ENCODE measurements at regions not wholly inside any gene's neighbourhood (a gene's known extent, or its start where the extent isn't known, plus 50 kb on each side); places are given as distances from the start of the nearest gene placed in this dataset.

DNA sequence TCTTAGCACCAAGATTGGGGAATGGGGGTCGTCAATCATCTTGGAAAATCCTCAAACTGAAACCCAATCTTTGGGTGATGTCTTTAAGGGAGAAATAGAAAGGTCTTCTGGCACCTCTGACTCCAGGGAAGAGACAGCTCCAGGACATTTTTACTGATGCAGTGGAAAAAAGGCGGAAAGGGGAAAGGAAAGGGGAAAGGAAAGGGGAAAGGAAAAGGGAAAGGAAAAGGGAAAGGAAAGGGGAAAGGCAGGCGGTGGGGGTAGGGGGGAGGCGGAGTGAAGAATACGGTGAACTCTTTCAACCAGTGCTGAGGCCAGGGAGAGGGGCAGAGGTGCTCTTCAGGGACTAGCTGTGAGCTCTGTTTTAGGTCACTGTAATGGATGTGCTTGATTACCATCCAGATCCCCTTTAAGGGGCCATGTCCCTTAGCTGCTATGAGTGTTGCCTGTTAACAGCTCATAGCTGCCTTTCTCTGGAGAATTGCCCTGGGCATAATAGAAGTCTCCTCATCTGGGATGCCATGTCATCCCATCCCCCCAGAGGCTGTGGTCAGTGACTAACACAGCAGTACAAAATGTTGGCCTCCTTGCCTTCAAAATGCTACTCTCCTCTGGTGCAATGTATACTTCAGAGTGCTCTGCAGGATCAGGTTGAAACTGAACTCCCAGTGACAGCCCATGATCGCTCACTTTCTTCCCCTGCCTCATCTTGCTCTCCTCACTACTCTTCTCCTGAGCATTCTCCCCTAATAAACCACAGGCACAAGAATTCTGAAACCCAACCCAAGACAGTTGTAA lies 92.4 kb upstream of the AP1S2 start:
- H3K36me3 ChIP-seq (ENCODE audit: control insufficient read depth, insufficient read depth, low read length) = no peaks in the 10 kb centered on the region
- POLR2A ChIA-PET = no interaction called here
- H3K9me3 ChIP-seq (ENCODE audit: control insufficient read depth, insufficient read depth, low read depth, low read length) = no peaks in the 10 kb centered on the region
- no TSS peak for BruUV-seq (replicated peaks)
- DNase-seq (ENCODE audit: low read depth, low spot score) = no peak
- H3K27ac ChIP-seq (ENCODE audit: low read length) = no peak overlapping the region
- CTCF ChIA-PET = no interaction called here
- H3K4me3 ChIP-seq (ENCODE audit: low read depth in 2 of 2, low read length in 2 of 2) = no peak overlapping the region
- in situ Hi-C loops (cut with HindIII; ENCODE audit: low pct_unique_long_range_greater_than_20kb, low sequenced_read_pairs) (no loop called here), intact Hi-C loops (cut with micrococcal nuclease; ENCODE audit: unreplicated experiment) (no loop called here)
- no peak for ATAC-seq
- TF ChIP-seq, protein P1, sequence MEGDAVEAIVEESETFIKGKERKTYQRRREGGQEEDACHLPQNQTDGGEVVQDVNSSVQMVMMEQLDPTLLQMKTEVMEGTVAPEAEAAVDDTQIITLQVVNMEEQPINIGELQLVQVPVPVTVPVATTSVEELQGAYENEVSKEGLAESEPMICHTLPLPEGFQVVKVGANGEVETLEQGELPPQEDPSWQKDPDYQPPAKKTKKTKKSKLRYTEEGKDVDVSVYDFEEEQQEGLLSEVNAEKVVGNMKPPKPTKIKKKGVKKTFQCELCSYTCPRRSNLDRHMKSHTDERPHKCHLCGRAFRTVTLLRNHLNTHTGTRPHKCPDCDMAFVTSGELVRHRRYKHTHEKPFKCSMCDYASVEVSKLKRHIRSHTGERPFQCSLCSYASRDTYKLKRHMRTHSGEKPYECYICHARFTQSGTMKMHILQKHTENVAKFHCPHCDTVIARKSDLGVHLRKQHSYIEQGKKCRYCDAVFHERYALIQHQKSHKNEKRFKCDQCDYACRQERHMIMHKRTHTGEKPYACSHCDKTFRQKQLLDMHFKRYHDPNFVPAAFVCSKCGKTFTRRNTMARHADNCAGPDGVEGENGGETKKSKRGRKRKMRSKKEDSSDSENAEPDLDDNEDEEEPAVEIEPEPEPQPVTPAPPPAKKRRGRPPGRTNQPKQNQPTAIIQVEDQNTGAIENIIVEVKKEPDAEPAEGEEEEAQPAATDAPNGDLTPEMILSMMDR (IDR thresholded peaks at IDR 0.05) = no peak
- TF ChIP-seq, protein P2, sequence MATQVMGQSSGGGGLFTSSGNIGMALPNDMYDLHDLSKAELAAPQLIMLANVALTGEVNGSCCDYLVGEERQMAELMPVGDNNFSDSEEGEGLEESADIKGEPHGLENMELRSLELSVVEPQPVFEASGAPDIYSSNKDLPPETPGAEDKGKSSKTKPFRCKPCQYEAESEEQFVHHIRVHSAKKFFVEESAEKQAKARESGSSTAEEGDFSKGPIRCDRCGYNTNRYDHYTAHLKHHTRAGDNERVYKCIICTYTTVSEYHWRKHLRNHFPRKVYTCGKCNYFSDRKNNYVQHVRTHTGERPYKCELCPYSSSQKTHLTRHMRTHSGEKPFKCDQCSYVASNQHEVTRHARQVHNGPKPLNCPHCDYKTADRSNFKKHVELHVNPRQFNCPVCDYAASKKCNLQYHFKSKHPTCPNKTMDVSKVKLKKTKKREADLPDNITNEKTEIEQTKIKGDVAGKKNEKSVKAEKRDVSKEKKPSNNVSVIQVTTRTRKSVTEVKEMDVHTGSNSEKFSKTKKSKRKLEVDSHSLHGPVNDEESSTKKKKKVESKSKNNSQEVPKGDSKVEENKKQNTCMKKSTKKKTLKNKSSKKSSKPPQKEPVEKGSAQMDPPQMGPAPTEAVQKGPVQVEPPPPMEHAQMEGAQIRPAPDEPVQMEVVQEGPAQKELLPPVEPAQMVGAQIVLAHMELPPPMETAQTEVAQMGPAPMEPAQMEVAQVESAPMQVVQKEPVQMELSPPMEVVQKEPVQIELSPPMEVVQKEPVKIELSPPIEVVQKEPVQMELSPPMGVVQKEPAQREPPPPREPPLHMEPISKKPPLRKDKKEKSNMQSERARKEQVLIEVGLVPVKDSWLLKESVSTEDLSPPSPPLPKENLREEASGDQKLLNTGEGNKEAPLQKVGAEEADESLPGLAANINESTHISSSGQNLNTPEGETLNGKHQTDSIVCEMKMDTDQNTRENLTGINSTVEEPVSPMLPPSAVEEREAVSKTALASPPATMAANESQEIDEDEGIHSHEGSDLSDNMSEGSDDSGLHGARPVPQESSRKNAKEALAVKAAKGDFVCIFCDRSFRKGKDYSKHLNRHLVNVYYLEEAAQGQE (IDR thresholded peaks at IDR 0.05; ENCODE audit: insufficient read depth in 1 of 2, low read depth in 2 of 2, low read length in 1 of 2) = no peak
- no peak for TF ChIP-seq POLR2AphosphoS5 (IDR thresholded peaks at IDR 0.05; ENCODE audit: low read depth, low read length)
- no peak for TF ChIP-seq SIN3A (IDR thresholded peaks at IDR 0.05; ENCODE audit: borderline replicate concordance, insufficient read depth, low read depth, low read length)
- no peak for TF ChIP-seq TCF7L2 (IDR thresholded peaks at IDR 0.05; ENCODE audit: low read depth, low read length)
- no peaks in the 10 kb centered on the region for H3K4me1 ChIP-seq (ENCODE audit: control insufficient read depth, insufficient read depth, low read length)
- no peaks in the 10 kb centered on the region for H3K27me3 ChIP-seq (ENCODE audit: control insufficient read depth, insufficient read depth, low read length)

DNA sequence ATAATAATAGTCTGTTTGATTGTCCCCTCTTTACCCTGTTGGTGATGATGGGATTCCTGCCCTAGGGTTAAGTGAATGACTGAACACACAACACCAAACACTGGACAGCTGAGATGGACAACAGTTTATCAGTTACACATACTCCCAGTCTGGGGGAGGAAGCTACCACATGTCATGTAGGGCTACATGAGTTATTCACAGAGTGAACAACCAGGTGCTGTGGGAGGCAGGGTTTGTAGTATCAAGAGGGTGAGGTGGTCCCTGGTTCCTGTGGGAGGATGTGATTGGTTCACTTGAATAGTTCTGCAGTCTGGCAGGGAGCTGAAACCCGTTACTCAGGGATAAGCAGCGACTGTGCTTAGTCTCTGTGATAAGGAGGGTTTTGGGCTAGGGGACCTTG lies 88.8 kb upstream of the AP1S2 start:
- DNase-seq (ENCODE audit: low read depth, low spot score) (no peak), ATAC-seq (no peak)
- no peak for TF ChIP-seq TCF7L2 (IDR thresholded peaks at IDR 0.05; ENCODE audit: low read depth, low read length)
- no peak for TF ChIP-seq SIN3A (IDR thresholded peaks at IDR 0.05; ENCODE audit: borderline replicate concordance, insufficient read depth, low read depth, low read length)
- no peak for TF ChIP-seq POLR2AphosphoS5 (IDR thresholded peaks at IDR 0.05; ENCODE audit: low read depth, low read length)
- TF ChIP-seq, protein P1 (IDR thresholded peaks at IDR 0.05) = no peak
- TF ChIP-seq, protein P2 (IDR thresholded peaks at IDR 0.05; ENCODE audit: insufficient read depth in 1 of 2, low read depth in 2 of 2, low read length in 1 of 2) = no peak
- intact Hi-C loops (cut with micrococcal nuclease; ENCODE audit: unreplicated experiment) (no loop called here), in situ Hi-C loops (cut with HindIII; ENCODE audit: low pct_unique_long_range_greater_than_20kb, low sequenced_read_pairs) (no loop called here)
- ChIA-PET POLR2A (no interaction called here), CTCF (no interaction called here)
- Histone ChIP-seq H3K4me1 (ENCODE audit: control insufficient read depth, insufficient read depth, low read length) (no peaks in the 10 kb centered on the region), H3K36me3 (ENCODE audit: control insufficient read depth, insufficient read depth, low read length) (no peaks in the 10 kb centered on the region), H3K27ac (ENCODE audit: low read length) (no peak overlapping the region), H3K27me3 (ENCODE audit: control insufficient read depth, insufficient read depth, low read length) (no peaks in the 10 kb centered on the region), H3K9me3 (ENCODE audit: control insufficient read depth, insufficient read depth, low read depth, low read length) (no peaks in the 10 kb centered on the region), H3K4me3 (ENCODE audit: low read depth in 2 of 2, low read length in 2 of 2) (no peak overlapping the region)
- no TSS peak for BruUV-seq (replicated peaks)

Data from Panc1 (cell line).